Right lobe of liver (tissue), 6 donors: ENCODE measurements at regions not wholly inside any gene's neighbourhood (a gene's known extent, or its start where the extent isn't known, plus 50 kb on each side); places are given as distances from the start of the nearest gene placed in this dataset.

ENCODE experiments used
- ATAC-seq, 4 donors: fragments of 200-7000 bp; cut with Tn5 transposase; one replicate each; pipeline ENCODE4 v1.9.1; 2020; ENCODE audit warnings: mild to moderate bottlenecking in 4 of 4, moderate library complexity in 4 of 4
- DNase-seq, 3 donors: peaks; one replicate each; pipeline ENCODE4 v3.0.0-alpha.2; 2020
- H3K27ac ChIP-seq, 3 donors: fragments of 200-600 bp; one replicate each; pipeline ENCODE4 v1.8.0; 2022
- H3K27me3 ChIP-seq, 2 donors: fragments of 200-600 bp; one replicate each; pipeline ENCODE4 v1.8.0; 2022
- H3K36me3 ChIP-seq, 4 donors: fragments of 200-600 bp; sonication (generic) in 1 of 4; one replicate each; pipeline versions ENCODE4 v1.5.1 to v1.8.0; 2017 to 2022; ENCODE audit warnings: control low read depth in 1 of 4
- H3K4me1 ChIP-seq, 4 donors: fragments of 200-600 bp; sonication (generic) in 1 of 4; one replicate each; pipeline versions ENCODE4 v1.5.1 to v1.8.0; 2017 to 2022; ENCODE audit warnings: control low read depth in 1 of 4
- H3K4me3 ChIP-seq, 3 donors: fragments of 200-600 bp; one replicate each; pipeline ENCODE4 v1.8.0; 2022
- H3K9me3 ChIP-seq, 4 donors: fragments of 200-600 bp; sonication (generic) in 1 of 4; one replicate each; pipeline versions ENCODE4 v1.5.1 to v1.8.0; 2017 to 2022; ENCODE audit warnings: control low read depth in 1 of 4
- CTCF ChIP-seq, 4 donors: fragments of 200-600 bp in 3 of 4; fragments of 450-650 bp in 1 of 4; IDR thresholded peaks; one replicate each; pipeline versions ENCODE4 v1.5.1 to v1.8.0; 2016 to 2022; ENCODE audit warnings: antibody characterized with exemption in 4 of 4, mild to moderate bottlenecking in 2 of 4
- POLR2A ChIP-seq: fragments of 450-650 bp; IDR thresholded peaks from one replicate; pipeline ENCODE4 v1.6.1; 2017; ENCODE audit warnings: antibody characterized with exemption, mild to moderate bottlenecking
- WGBS: methylation state at CpG from one replicate; pipeline ENCODE4 v1.1.6; 2018; ENCODE audit warnings: low coverage, low lambda C conversion rate; ENCODE audit not compliant: insufficient coverage; ENCODE audit errors: missing lambda C conversion rate; 5-methylcytosine and 5-hydroxymethylcytosine counted together
- intact Hi-C, 2 donors: fragments of 100-400 bp; cut with DNase I; formaldehyde crosslinking; loops; one replicate each; pipeline versions ENCODE4 v1.11.2 to v1.14.1; 2022
- donor health status: DM: no; HTN: yes; CAD: no.
- donor health status: DM: no; HTN: no; CAD: no.
- donor health status: DM: no; HTN: no; CAD: no.
- donor health status: DM: no; HTN: yes; CAD: no.
- donor health status: DM: no; HTN: yes; CAD: no.

GRCh38 chr10:8206882-8207281, 152.4 kb downstream of the GATA3 start:
- intact Hi-C loops, result no loop called here
- Histone ChIP-seq H3K36me3 (no peaks in the 10 kb centered on the region), H3K9me3 (no peaks in the 10 kb centered on the region), H3K27ac (no peak overlapping the region), H3K27me3 (no peaks in the 10 kb centered on the region), H3K4me1 (no peaks in the 10 kb centered on the region), H3K4me3 (no peak overlapping the region)
- ATAC-seq, result no peak
- TF ChIP-seq CTCF (IDR thresholded peaks at IDR 0.05) (no peak), POLR2A (no peak)
- DNase-seq, result no peak

- Histone ChIP-seq H3K27me3 (no peaks in the 10 kb centered on the region), H3K4me3 (no peak overlapping the region), H3K27ac (no peak overlapping the region), H3K36me3 (no peaks in the 10 kb centered on the region), H3K4me1 (no peaks in the 10 kb centered on the region), H3K9me3 (no peaks in the 10 kb centered on the region)
- TF ChIP-seq POLR2A (no peak), CTCF (IDR thresholded peaks at IDR 0.05) (no peak)
- DNase-seq, result no peak
- no peak for ATAC-seq
- intact Hi-C loops, result no loop called here
- 67% methylated on average over 4 of the region's 4 CpGs for WGBS
These were observed 157.1 kb downstream of the GATA3 start for GRCh38 chr10:8211631-8212030.

GRCh38 chr10:8213735-8214134, 159.2 kb downstream of the GATA3 start:
- Histone ChIP-seq H3K4me1 (no peaks in the 10 kb centered on the region), H3K4me3 (no peak overlapping the region), H3K36me3 (no peaks in the 10 kb centered on the region), H3K9me3 (no peaks in the 10 kb centered on the region), H3K27me3 (no peaks in the 10 kb centered on the region), H3K27ac (no peak overlapping the region)
- ATAC-seq (no peak), DNase-seq (no peak)
- intact Hi-C loops, result no loop called here
- TF ChIP-seq CTCF (IDR thresholded peaks at IDR 0.05) (no peak), POLR2A (no peak)
- 77% methylated on average over 2 of the region's 2 CpGs for WGBS

GRCh38 chr10:8214587-8214986, 160.1 kb downstream of the GATA3 start:
- no peak for TF ChIP-seq CTCF (IDR thresholded peaks at IDR 0.05)
- TF ChIP-seq POLR2A, result no peak
- Histone ChIP-seq H3K4me3 (no peak overlapping the region), H3K27ac (no peak overlapping the region), H3K4me1 (no peaks in the 10 kb centered on the region), H3K9me3 (no peaks in the 10 kb centered on the region), H3K36me3 (no peaks in the 10 kb centered on the region), H3K27me3 (no peaks in the 10 kb centered on the region)
- intact Hi-C loops, result no loop called here
- 100% methylated on average over 3 of the region's 4 CpGs for WGBS
- ATAC-seq, result no peak
- DNase-seq, result no peak

GRCh38 chr10:8216893-8217292, 162.4 kb downstream of the GATA3 start:
- Histone ChIP-seq H3K27ac (no peak overlapping the region), H3K4me1 (no peaks in the 10 kb centered on the region), H3K4me3 (no peak overlapping the region), H3K9me3 (no peaks in the 10 kb centered on the region), H3K27me3 (no peaks in the 10 kb centered on the region), H3K36me3 (no peaks in the 10 kb centered on the region)
- no peak for TF ChIP-seq POLR2A
- no peak for TF ChIP-seq CTCF (IDR thresholded peaks at IDR 0.05)
- DNase-seq (no peak), ATAC-seq (no peak)
- intact Hi-C loops, result no loop called here
